ENCODE measurements at regions not wholly inside any gene's neighbourhood (a gene's known extent, or its start where the extent isn't known, plus 50 kb on each side); places are given as distances from the start of the nearest gene placed in this dataset.

DNA sequence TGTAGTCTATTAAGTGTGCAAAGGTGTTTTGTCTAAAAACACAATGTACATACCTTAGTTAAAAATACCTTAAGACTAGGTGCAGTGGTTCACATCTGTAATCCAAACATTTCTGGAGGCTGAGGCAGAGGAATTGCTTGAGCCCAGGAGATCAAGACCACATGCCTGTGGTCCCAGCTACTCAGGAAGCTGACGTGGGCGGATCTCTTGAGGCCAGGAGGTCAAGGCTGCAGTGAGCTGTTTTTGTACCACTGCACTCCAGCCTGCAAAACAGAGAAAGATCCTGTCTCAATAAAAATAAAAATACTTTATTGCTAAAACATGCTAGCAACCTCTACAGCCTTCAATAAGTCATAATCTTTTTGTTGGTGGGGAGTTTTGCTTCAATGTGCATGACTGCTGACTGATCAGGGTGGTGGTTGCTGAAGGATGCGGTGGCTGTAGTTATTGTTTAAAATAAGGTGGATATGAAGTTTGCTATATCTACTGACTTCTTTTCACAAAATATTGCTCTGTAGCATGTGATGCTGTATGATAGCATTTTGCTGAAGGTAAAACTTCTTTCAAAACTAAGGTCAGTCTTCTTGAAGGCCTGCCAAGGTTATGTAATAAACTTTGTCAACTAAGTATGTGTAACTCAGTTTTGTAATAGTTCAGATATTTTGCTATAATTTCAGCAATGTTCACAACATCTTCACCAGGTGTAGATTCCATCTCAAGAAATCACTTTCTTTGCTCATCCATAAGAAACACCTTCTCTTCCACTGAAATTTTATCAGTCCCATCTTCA, 1238.0 kb upstream of the NRXN1 start:
- TF ChIP-seq, protein P1, sequence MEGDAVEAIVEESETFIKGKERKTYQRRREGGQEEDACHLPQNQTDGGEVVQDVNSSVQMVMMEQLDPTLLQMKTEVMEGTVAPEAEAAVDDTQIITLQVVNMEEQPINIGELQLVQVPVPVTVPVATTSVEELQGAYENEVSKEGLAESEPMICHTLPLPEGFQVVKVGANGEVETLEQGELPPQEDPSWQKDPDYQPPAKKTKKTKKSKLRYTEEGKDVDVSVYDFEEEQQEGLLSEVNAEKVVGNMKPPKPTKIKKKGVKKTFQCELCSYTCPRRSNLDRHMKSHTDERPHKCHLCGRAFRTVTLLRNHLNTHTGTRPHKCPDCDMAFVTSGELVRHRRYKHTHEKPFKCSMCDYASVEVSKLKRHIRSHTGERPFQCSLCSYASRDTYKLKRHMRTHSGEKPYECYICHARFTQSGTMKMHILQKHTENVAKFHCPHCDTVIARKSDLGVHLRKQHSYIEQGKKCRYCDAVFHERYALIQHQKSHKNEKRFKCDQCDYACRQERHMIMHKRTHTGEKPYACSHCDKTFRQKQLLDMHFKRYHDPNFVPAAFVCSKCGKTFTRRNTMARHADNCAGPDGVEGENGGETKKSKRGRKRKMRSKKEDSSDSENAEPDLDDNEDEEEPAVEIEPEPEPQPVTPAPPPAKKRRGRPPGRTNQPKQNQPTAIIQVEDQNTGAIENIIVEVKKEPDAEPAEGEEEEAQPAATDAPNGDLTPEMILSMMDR (IDR thresholded peaks at IDR 0.05; ENCODE audit: low read depth, low read length, poor library complexity, severe bottlenecking) = no peak
- no peak for TF ChIP-seq EZH2phosphoT487 (IDR thresholded peaks at IDR 0.05; ENCODE audit: borderline replicate concordance, low read length)

Measured in DOHH2 (cell line).